ENCODE measurements at regions not wholly inside any gene's neighbourhood (a gene's known extent, or its start where the extent isn't known, plus 50 kb on each side); places are given as distances from the start of the nearest gene placed in this dataset.

DNA sequence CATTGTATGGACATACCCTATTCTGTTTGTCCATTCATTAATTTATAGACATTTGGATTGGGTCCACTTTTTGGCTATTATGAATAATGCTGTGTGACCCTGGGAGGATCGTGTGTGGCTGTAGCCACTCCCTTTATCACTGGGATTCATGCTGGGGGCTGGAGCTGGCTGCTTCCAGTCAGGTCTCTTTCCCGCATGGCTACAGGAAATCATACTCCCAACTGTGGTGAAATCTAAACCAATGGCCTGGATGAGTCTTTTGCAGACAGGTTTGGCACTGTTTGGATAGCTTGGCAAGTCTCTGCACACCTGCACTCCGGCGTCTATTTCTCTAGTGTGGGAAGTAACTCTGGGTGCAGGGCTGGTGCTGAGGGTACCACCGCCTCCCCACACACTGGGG, 80.4 kb downstream of the RIN2 start (continued):
- TF ChIP-seq KDM2A (CRISPR knock-in tag; IDR thresholded peaks at IDR 0.05; ENCODE audit: borderline replicate concordance, low read depth) (no peak), NFKB2 (CRISPR knock-in tag; IDR thresholded peaks at IDR 0.05; ENCODE audit: borderline replicate concordance) (no peak)

DNA sequence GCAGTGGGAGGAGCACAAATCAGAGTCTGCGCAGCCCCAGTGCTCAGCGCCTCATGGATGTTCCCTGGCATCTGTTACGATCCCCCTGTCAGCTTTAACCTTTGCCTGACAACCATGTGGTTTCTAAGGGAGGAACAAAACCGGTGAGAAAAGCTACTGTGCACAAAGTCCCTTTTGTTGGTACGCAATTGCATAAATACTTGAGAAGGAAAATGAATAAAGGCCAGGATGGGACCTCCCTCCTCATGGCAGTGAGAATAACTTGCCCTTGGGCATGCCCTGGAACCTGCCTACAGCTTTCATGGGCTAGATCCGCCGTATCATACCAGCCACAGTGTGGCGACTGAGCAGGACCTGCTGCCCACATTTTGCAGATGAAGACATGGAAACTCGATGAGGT, 81.0 kb downstream of the RIN2 start:
- H3K27me3 ChIP-seq (ENCODE audit: control insufficient read depth in 1 of 2, insufficient read depth in 2 of 2, low read length in 2 of 2), result no peaks in the 10 kb centered on the region; a peak in 1 of 5 replicates
- no peak overlapping the region for H3K4me2 ChIP-seq (ENCODE audit: low read depth, low read length)
- ATAC-seq (peak; percentile 59), DNase-seq (ENCODE audit: low spot score) (no peak), FAIRE-seq (no peak)
- whole genome bisulfite sequencing (ENCODE audit: low lambda C conversion rate), result 71% methylated on average over 9 of the region's 9 CpGs
- no peaks in the 10 kb centered on the region for H3K36me3 ChIP-seq (replicated peaks in 1 of 2; ENCODE audit: control insufficient read depth in 1 of 2, insufficient read depth in 2 of 2, low read length in 2 of 2)
- intact Hi-C loops (cut with micrococcal nuclease; ENCODE audit: unreplicated experiment), result no loop called here
- no TSS peak for BruUV-seq (replicated peaks)
- no peak overlapping the region for H2AFZ ChIP-seq (ENCODE audit: low read length)
- no peaks in the 10 kb centered on the region for H3K4me1 ChIP-seq (ENCODE audit: insufficient read depth, low read length)
- no peaks in the 10 kb centered on the region for H4K20me1 ChIP-seq (ENCODE audit: insufficient read depth, low read length)
- H3K27ac ChIP-seq (ENCODE audit: extremely low read length, insufficient read depth, low read length), result no peak overlapping the region
- no peak overlapping the region for H3K9ac ChIP-seq (ENCODE audit: insufficient read depth, low read depth, low read length)
- H3K9me3 ChIP-seq (ENCODE audit: low read length), result no peaks in the 10 kb centered on the region
- CTCF ChIA-PET (ENCODE audit: low intra/inter-chr PET ratio, low total read pairs), result no interaction called here
- no peak overlapping the region for H3K4me3 ChIP-seq (replicated peaks in 1 of 3; ENCODE audit: insufficient read depth in 1 of 3, low read depth in 2 of 3, low read length in 3 of 3)
- POLR2A ChIA-PET, result no interaction called here
- no peaks in the 10 kb centered on the region for H3K79me2 ChIP-seq (ENCODE audit: insufficient read depth, low read length)
- in situ Hi-C loops (cut with HindIII; ENCODE audit: extremely low pct_ligation_motif_present, low pct_unique_long_range_greater_than_20kb), result no loop called here
- TF ChIP-seq, protein P1, sequence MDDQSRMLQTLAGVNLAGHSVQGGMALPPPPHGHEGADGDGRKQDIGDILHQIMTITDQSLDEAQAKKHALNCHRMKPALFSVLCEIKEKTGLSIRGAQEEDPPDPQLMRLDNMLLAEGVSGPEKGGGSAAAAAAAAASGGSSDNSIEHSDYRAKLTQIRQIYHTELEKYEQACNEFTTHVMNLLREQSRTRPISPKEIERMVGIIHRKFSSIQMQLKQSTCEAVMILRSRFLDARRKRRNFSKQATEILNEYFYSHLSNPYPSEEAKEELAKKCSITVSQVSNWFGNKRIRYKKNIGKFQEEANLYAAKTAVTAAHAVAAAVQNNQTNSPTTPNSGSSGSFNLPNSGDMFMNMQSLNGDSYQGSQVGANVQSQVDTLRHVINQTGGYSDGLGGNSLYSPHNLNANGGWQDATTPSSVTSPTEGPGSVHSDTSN (CRISPR knock-in tag; IDR thresholded peaks at IDR 0.05; ENCODE audit: borderline replicate concordance), result no peak
- no peak for TF ChIP-seq ZNF225 (CRISPR knock-in tag; IDR thresholded peaks at IDR 0.05)
- TF ChIP-seq, protein P2, sequence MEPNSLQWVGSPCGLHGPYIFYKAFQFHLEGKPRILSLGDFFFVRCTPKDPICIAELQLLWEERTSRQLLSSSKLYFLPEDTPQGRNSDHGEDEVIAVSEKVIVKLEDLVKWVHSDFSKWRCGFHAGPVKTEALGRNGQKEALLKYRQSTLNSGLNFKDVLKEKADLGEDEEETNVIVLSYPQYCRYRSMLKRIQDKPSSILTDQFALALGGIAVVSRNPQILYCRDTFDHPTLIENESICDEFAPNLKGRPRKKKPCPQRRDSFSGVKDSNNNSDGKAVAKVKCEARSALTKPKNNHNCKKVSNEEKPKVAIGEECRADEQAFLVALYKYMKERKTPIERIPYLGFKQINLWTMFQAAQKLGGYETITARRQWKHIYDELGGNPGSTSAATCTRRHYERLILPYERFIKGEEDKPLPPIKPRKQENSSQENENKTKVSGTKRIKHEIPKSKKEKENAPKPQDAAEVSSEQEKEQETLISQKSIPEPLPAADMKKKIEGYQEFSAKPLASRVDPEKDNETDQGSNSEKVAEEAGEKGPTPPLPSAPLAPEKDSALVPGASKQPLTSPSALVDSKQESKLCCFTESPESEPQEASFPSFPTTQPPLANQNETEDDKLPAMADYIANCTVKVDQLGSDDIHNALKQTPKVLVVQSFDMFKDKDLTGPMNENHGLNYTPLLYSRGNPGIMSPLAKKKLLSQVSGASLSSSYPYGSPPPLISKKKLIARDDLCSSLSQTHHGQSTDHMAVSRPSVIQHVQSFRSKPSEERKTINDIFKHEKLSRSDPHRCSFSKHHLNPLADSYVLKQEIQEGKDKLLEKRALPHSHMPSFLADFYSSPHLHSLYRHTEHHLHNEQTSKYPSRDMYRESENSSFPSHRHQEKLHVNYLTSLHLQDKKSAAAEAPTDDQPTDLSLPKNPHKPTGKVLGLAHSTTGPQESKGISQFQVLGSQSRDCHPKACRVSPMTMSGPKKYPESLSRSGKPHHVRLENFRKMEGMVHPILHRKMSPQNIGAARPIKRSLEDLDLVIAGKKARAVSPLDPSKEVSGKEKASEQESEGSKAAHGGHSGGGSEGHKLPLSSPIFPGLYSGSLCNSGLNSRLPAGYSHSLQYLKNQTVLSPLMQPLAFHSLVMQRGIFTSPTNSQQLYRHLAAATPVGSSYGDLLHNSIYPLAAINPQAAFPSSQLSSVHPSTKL (CRISPR knock-in tag; IDR thresholded peaks at IDR 0.05), result no peak
- no peak for TF ChIP-seq CENPT (CRISPR knock-in tag; IDR thresholded peaks at IDR 0.05; ENCODE audit: low read depth)
- 0 out of 2 replicates have a peak, but pooled peaks have one; percentile 5 for TF ChIP-seq STAG1 (CRISPR knock-in tag; IDR thresholded peaks at IDR 0.05)
- TF ChIP-seq STAT5B (CRISPR knock-in tag; IDR thresholded peaks at IDR 0.05), result no peak
- no peak for TF ChIP-seq ZNF124 (CRISPR knock-in tag; IDR thresholded peaks at IDR 0.05)
- no peak for TF ChIP-seq WIZ (CRISPR knock-in tag; IDR thresholded peaks at IDR 0.05)
- peak; percentile 42 for TF ChIP-seq TEAD3 (CRISPR knock-in tag; optimal IDR thresholded peaks at IDR 0.05; ENCODE audit: borderline replicate concordance)
- TF ChIP-seq ATF7-NPFF (CRISPR knock-in tag; IDR thresholded peaks at IDR 0.05; ENCODE audit: low read depth), result no peak
- no peak for TF ChIP-seq ZNF572 (CRISPR knock-in tag; IDR thresholded peaks at IDR 0.05)
- no peak for TF ChIP-seq ZBTB1 (CRISPR knock-in tag; IDR thresholded peaks at IDR 0.05; ENCODE audit: borderline replicate concordance)
- TF ChIP-seq, protein P3, sequence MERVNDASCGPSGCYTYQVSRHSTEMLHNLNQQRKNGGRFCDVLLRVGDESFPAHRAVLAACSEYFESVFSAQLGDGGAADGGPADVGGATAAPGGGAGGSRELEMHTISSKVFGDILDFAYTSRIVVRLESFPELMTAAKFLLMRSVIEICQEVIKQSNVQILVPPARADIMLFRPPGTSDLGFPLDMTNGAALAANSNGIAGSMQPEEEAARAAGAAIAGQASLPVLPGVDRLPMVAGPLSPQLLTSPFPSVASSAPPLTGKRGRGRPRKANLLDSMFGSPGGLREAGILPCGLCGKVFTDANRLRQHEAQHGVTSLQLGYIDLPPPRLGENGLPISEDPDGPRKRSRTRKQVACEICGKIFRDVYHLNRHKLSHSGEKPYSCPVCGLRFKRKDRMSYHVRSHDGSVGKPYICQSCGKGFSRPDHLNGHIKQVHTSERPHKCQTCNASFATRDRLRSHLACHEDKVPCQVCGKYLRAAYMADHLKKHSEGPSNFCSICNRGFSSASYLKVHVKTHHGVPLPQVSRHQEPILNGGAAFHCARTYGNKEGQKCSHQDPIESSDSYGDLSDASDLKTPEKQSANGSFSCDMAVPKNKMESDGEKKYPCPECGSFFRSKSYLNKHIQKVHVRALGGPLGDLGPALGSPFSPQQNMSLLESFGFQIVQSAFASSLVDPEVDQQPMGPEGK (CRISPR knock-in tag; IDR thresholded peaks at IDR 0.05), result no peak
- TF ChIP-seq, protein P4, sequence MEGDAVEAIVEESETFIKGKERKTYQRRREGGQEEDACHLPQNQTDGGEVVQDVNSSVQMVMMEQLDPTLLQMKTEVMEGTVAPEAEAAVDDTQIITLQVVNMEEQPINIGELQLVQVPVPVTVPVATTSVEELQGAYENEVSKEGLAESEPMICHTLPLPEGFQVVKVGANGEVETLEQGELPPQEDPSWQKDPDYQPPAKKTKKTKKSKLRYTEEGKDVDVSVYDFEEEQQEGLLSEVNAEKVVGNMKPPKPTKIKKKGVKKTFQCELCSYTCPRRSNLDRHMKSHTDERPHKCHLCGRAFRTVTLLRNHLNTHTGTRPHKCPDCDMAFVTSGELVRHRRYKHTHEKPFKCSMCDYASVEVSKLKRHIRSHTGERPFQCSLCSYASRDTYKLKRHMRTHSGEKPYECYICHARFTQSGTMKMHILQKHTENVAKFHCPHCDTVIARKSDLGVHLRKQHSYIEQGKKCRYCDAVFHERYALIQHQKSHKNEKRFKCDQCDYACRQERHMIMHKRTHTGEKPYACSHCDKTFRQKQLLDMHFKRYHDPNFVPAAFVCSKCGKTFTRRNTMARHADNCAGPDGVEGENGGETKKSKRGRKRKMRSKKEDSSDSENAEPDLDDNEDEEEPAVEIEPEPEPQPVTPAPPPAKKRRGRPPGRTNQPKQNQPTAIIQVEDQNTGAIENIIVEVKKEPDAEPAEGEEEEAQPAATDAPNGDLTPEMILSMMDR (CRISPR knock-in tag; IDR thresholded peaks at IDR 0.05), result 0 out of 2 replicates have a peak, but pooled peaks have one; percentile 13

Measured in HepG2 (cell line).